H9 (cell line): ENCODE measurements at regions not wholly inside any gene's neighbourhood (a gene's known extent, or its start where the extent isn't known, plus 50 kb on each side); places are given as distances from the start of the nearest gene placed in this dataset.

Experiments used
- DNase-seq: peaks from one replicate; pipeline ENCODE4 v3.0.0-alpha.2; 2017
- H2AFZ ChIP-seq: one replicate; pipeline ENCODE4 v1.6.1; 2013; ENCODE audit warnings: mild to moderate bottlenecking, low read length, control low read depth, moderate library complexity
- H2AK5ac ChIP-seq: 2 replicates; pipeline ENCODE4 v1.6.1; 2013; ENCODE audit warnings: low read length, control low read depth, mixed read lengths; ENCODE audit not compliant: insufficient read length
- H2BK120ac ChIP-seq: one replicate; pipeline ENCODE4 v1.6.1; 2013; ENCODE audit warnings: low read depth, mild to moderate bottlenecking, low read length, control low read depth, inconsistent platforms; ENCODE audit not compliant: poor library complexity, severe bottlenecking
- H2BK12ac ChIP-seq: 2 replicates; pipeline ENCODE4 v1.6.1; 2013; ENCODE audit warnings: low read length, control low read depth, mixed read lengths, low read depth; ENCODE audit not compliant: insufficient read length
- H2BK15ac ChIP-seq: 2 replicates; pipeline ENCODE4 v1.6.1; 2013; ENCODE audit warnings: low read depth, low read length, control low read depth
- H2BK20ac ChIP-seq: one replicate; pipeline ENCODE4 v1.6.1; 2013; ENCODE audit warnings: low read depth, mild to moderate bottlenecking, low read length, control low read depth, inconsistent platforms; ENCODE audit not compliant: poor library complexity, severe bottlenecking
- H2BK5ac ChIP-seq: 2 replicates; pipeline ENCODE4 v1.6.1; 2013; ENCODE audit warnings: low read length, control low read depth, mixed read lengths; ENCODE audit not compliant: insufficient read length
- H3K14ac ChIP-seq: 2 replicates; pipeline ENCODE4 v1.6.1; 2013; ENCODE audit warnings: low read length, control low read depth; ENCODE audit not compliant: insufficient read depth
- H3K18ac ChIP-seq: 2 replicates; pipeline ENCODE4 v1.6.1; 2013; ENCODE audit warnings: low read depth, mild to moderate bottlenecking, mixed read lengths, low read length, control low read depth; ENCODE audit not compliant: insufficient read length
- H3K23ac ChIP-seq: 2 replicates; pipeline ENCODE4 v1.6.1; 2013; ENCODE audit warnings: low read length, control low read depth, mixed read lengths, low read depth; ENCODE audit not compliant: insufficient read length
- H3K23me2 ChIP-seq: 2 replicates; pipeline ENCODE4 v1.6.1; 2013; ENCODE audit warnings: low read depth, mild to moderate bottlenecking, mixed read lengths, low read length, control low read depth; ENCODE audit not compliant: insufficient read length, poor library complexity, severe bottlenecking
- H3K27ac ChIP-seq: 2 replicates; pipeline ENCODE4 v1.5.1; 2013; ENCODE audit warnings: low read length, control low read depth, mixed read lengths, low read depth; ENCODE audit not compliant: insufficient read length
- H3K27me3 ChIP-seq: 2 replicates; pipeline ENCODE4 v1.6.1; 2013; ENCODE audit warnings: low read length, control low read depth, inconsistent platforms; ENCODE audit not compliant: insufficient read depth
- H3K4ac ChIP-seq: 2 replicates; pipeline ENCODE4 v1.6.1; 2013; ENCODE audit warnings: low read depth, mild to moderate bottlenecking, control low read depth, inconsistent platforms, low read length, moderate library complexity
- H3K4me1 ChIP-seq: 2 replicates; pipeline ENCODE4 v1.6.1; 2013; ENCODE audit warnings: low read length, control low read depth, inconsistent platforms; ENCODE audit not compliant: insufficient read depth
- H3K4me2 ChIP-seq: 2 replicates; pipeline ENCODE4 v1.6.1; 2013; ENCODE audit warnings: low read length, control low read depth, mixed read lengths; ENCODE audit not compliant: insufficient read length, insufficient read depth
- H3K56ac ChIP-seq: 2 replicates; pipeline ENCODE4 v1.6.1; 2013; ENCODE audit warnings: low read depth, mild to moderate bottlenecking, mixed read lengths, low read length, control low read depth; ENCODE audit not compliant: insufficient read length
- H3K79me1 ChIP-seq: 2 replicates; pipeline ENCODE4 v1.6.1; 2013; ENCODE audit warnings: low read depth, mild to moderate bottlenecking, moderate library complexity, low read length, control low read depth, inconsistent platforms; ENCODE audit not compliant: insufficient read depth, poor library complexity, severe bottlenecking
- H3K79me2 ChIP-seq: 2 replicates; pipeline ENCODE4 v1.6.1; 2013; ENCODE audit warnings: low read length, control low read depth, inconsistent platforms; ENCODE audit not compliant: insufficient read depth
- H3K9ac ChIP-seq: 2 replicates; pipeline ENCODE4 v1.6.1; 2013; ENCODE audit warnings: low read length, control low read depth, mixed read lengths; ENCODE audit not compliant: insufficient read length; ENCODE audit errors: extremely low read depth
- H3K9me3 ChIP-seq: one replicate; pipeline ENCODE4 v1.6.1; 2013; ENCODE audit warnings: low read depth, low read length, inconsistent platforms; ENCODE audit not compliant: control insufficient read depth
- H3T11ph ChIP-seq: one replicate; pipeline ENCODE4 v1.6.1; 2013; ENCODE audit warnings: mild to moderate bottlenecking, low read length, control low read depth, inconsistent platforms
- H4K20me1 ChIP-seq: one replicate; pipeline ENCODE4 v1.6.1; 2013; ENCODE audit not compliant: control insufficient read depth, insufficient read length, insufficient read depth
- H4K5ac ChIP-seq: 2 replicates; pipeline ENCODE4 v1.6.1; 2013; ENCODE audit warnings: low read depth, mild to moderate bottlenecking, mixed read lengths, low read length, control low read depth; ENCODE audit not compliant: insufficient read length
- H4K8ac ChIP-seq: replicated peaks from 2 replicates; pipeline ENCODE4 v1.6.1; 2013; ENCODE audit warnings: low read length, control low read depth, mixed read lengths, low read depth; ENCODE audit not compliant: insufficient read length
- H4K91ac ChIP-seq: 2 replicates; pipeline ENCODE4 v1.6.1; 2013; ENCODE audit warnings: low read depth, mild to moderate bottlenecking, moderate library complexity, mixed read lengths, low read length, control low read depth; ENCODE audit not compliant: insufficient read length
- H3K27ac Mint-ChIP-seq, 3 experiments: 2 replicates in 2 of 3; 3 replicates in 1 of 3; pipeline ENCODE4 v1.8.0; 2020 to 2021; ENCODE audit warnings: mixed read lengths in 3 of 3, mild to moderate bottlenecking in 1 of 3, moderate library complexity in 1 of 3
- H3K27me3 Mint-ChIP-seq: 2 replicates; pipeline ENCODE4 v1.8.0; 2021; ENCODE audit warnings: low read depth, mild to moderate bottlenecking, moderate library complexity, mixed read lengths
- H3K36me3 Mint-ChIP-seq, 3 experiments: 2 replicates in 2 of 3; 3 replicates in 1 of 3; pipeline ENCODE4 v1.8.0; 2020 to 2021; ENCODE audit warnings: low read depth in 3 of 3, mixed read lengths in 3 of 3; ENCODE audit not compliant: insufficient read depth in 1 of 3
- H3K4me1 Mint-ChIP-seq, 2 experiments: 2 replicates each; pipeline ENCODE4 v1.8.0; 2020; ENCODE audit warnings: mixed read lengths in 2 of 2
- H3K4me3 Mint-ChIP-seq, 2 experiments: 2 replicates in 1 of 2; 3 replicates in 1 of 2; pipeline ENCODE4 v1.8.0; 2020 to 2021; ENCODE audit warnings: mild to moderate bottlenecking in 2 of 2, mixed read lengths in 2 of 2, moderate library complexity in 1 of 2
- H3K9me3 Mint-ChIP-seq, 2 experiments: 2 replicates in 1 of 2; 3 replicates in 1 of 2; pipeline ENCODE4 v1.8.0; 2020; ENCODE audit warnings: mild to moderate bottlenecking in 2 of 2, mixed read lengths in 2 of 2, moderate library complexity in 1 of 2
- WGBS: extraction: QIAGEN DNeasy Blood & Tissue Kit; methylation state at CpG from one replicate; pipeline ENCODE4 v1.1.7; 2013; ENCODE audit warnings: missing lambda C conversion rate, low lambda C conversion rate, mixed read lengths; ENCODE audit not compliant: insufficient read length; ENCODE audit errors: extremely low coverage; 5-methylcytosine and 5-hydroxymethylcytosine counted together
- TF ChIP-seq, protein P1 (sequence below): fragments of 200-600 bp; sonication (generic); conservative IDR thresholded peaks from 3 replicates; pipeline ENCODE4 v1.8.0; 2021; ENCODE audit warnings: antibody characterized with exemption, mild to moderate bottlenecking

GRCh38 chr6:3533981-3534380 lies 77.1 kb upstream of the SLC22A23 start:
- Mint-ChIP-seq H3K27ac (no peak overlapping the region), H3K27me3 (peaks cover 9% of the 10 kb centered on the region; the same call in 1 of the 2 replicates), H3K9me3 (peaks cover 3 to 4% of the 10 kb centered on the region in 2 experiments; a peak in 3 of 5 replicates), H3K36me3 (peaks cover 0 to 2% (median 0%) of the 10 kb centered on the region in 3 experiments; a peak in 2 of 7 replicates), H3K4me1 (no peaks in the 10 kb centered on the region), H3K4me3 (no peak overlapping the region)
- Histone ChIP-seq H2BK20ac (no peak overlapping the region), H3K23me2 (no peaks in the 10 kb centered on the region), H3K56ac (no peak overlapping the region), H3K4ac (no peak overlapping the region), H3T11ph (no peak overlapping the region), H2BK120ac (no peak overlapping the region), H3K18ac (no peak overlapping the region), H4K91ac (no peak overlapping the region), H3K79me1 (no peaks in the 10 kb centered on the region), H3K27me3 (no peaks in the 10 kb centered on the region; the same call in 1 of the 2 replicates), H3K27ac (no peak overlapping the region), H2AK5ac (no peak overlapping the region), H3K4me2 (no peak overlapping the region), H4K20me1 (no peaks in the 10 kb centered on the region), H2BK12ac (no peak overlapping the region), H3K23ac (no peak overlapping the region), H3K79me2 (no peaks in the 10 kb centered on the region), H3K14ac (no peak overlapping the region), H3K4me1 (no peaks in the 10 kb centered on the region), H4K8ac (no peak overlapping the region), H3K9ac (no peak overlapping the region), H2BK15ac (no peak overlapping the region), H3K9me3 (no peaks in the 10 kb centered on the region), H2BK5ac (no peak overlapping the region), H4K5ac (no peak overlapping the region), H2AFZ (no peak overlapping the region)
- no peak for DNase-seq
- TF ChIP-seq, protein P1, sequence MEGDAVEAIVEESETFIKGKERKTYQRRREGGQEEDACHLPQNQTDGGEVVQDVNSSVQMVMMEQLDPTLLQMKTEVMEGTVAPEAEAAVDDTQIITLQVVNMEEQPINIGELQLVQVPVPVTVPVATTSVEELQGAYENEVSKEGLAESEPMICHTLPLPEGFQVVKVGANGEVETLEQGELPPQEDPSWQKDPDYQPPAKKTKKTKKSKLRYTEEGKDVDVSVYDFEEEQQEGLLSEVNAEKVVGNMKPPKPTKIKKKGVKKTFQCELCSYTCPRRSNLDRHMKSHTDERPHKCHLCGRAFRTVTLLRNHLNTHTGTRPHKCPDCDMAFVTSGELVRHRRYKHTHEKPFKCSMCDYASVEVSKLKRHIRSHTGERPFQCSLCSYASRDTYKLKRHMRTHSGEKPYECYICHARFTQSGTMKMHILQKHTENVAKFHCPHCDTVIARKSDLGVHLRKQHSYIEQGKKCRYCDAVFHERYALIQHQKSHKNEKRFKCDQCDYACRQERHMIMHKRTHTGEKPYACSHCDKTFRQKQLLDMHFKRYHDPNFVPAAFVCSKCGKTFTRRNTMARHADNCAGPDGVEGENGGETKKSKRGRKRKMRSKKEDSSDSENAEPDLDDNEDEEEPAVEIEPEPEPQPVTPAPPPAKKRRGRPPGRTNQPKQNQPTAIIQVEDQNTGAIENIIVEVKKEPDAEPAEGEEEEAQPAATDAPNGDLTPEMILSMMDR, result no peak
- WGBS, result no CpG with 5 or more reads among the region's 6 CpGs
